Right atrium auricular region (tissue), 2 donors: ENCODE measurements at regions not wholly inside any gene's neighbourhood (a gene's known extent, or its start where the extent isn't known, plus 50 kb on each side); places are given as distances from the start of the nearest gene placed in this dataset.

ENCODE experiments used
- DNase-seq: peaks from one replicate; pipeline ENCODE4 v3.0.0-alpha.2; 2019; ENCODE audit warnings: low spot score
- H3K27ac ChIP-seq, 2 donors: fragments of 200-600 bp; sonication (generic); 1 replicate in 1 of 2; 2 replicates in 1 of 2; pipeline ENCODE4 v1.5.1; 2016 to 2019
- H3K27me3 ChIP-seq, 2 donors: fragments of 200-600 bp; sonication (generic); one replicate each; pipeline versions ENCODE4 v1.5.1 to v1.6.0; 2017 to 2019
- H3K36me3 ChIP-seq: fragments of 200-600 bp; sonication (generic); one replicate; pipeline ENCODE4 v1.5.1; 2016
- H3K4me1 ChIP-seq, 2 donors: fragments of 200-600 bp; sonication (generic); one replicate each; pipeline versions ENCODE4 v1.5.1 to v1.6.0; 2017 to 2019
- H3K4me3 ChIP-seq, 2 donors: fragments of 200-600 bp; sonication (generic); 1 replicate in 1 of 2; 2 replicates in 1 of 2; pipeline ENCODE4 v1.5.1; 2017 to 2019; ENCODE audit warnings: mild to moderate bottlenecking in 1 of 2, moderate library complexity in 1 of 2
- H3K9me3 ChIP-seq, 2 donors: fragments of 200-600 bp; sonication (generic); one replicate each; pipeline ENCODE4 v1.5.1; 2019
- CTCF ChIP-seq, 2 donors: fragments of 200-600 bp; sonication (generic); IDR thresholded peaks; one replicate each; pipeline ENCODE4 v1.5.1; 2019; ENCODE audit warnings: antibody characterized with exemption in 2 of 2

GRCh38 chr6:152909241-152909640, 73.6 kb downstream of the FBXO5 start:
- no peak for TF ChIP-seq CTCF (IDR thresholded peaks at IDR 0.05)
- no peak overlapping the region for H3K4me3 ChIP-seq
- H3K36me3 ChIP-seq: no peaks in the 10 kb centered on the region
- DNase-seq: no peak
- no peaks in the 10 kb centered on the region for H3K27me3 ChIP-seq
- no peak overlapping the region for H3K27ac ChIP-seq
- H3K9me3 ChIP-seq: no peaks in the 10 kb centered on the region
- no peaks in the 10 kb centered on the region for H3K4me1 ChIP-seq

- DNase-seq: no peak
- no peaks in the 10 kb centered on the region for H3K9me3 ChIP-seq
- no peaks in the 10 kb centered on the region for H3K36me3 ChIP-seq
- no peaks in the 10 kb centered on the region for H3K27me3 ChIP-seq
- no peak overlapping the region for H3K4me3 ChIP-seq
- no peak overlapping the region for H3K27ac ChIP-seq
- H3K4me1 ChIP-seq: no peaks in the 10 kb centered on the region
- no peak for TF ChIP-seq CTCF (IDR thresholded peaks at IDR 0.05)
Observed at GRCh38 chr6:152916035-152916434, 66.8 kb downstream of the FBXO5 start.

- Histone ChIP-seq H3K27ac (no peak overlapping the region), H3K27me3 (no peaks in the 10 kb centered on the region), H3K9me3 (no peaks in the 10 kb centered on the region), H3K4me1 (no peaks in the 10 kb centered on the region), H3K4me3 (no peak overlapping the region), H3K36me3 (no peaks in the 10 kb centered on the region)
- no peak for TF ChIP-seq CTCF (IDR thresholded peaks at IDR 0.05)
- no peak for DNase-seq
Observed at GRCh38 chr6:152918991-152919390, 63.9 kb downstream of the FBXO5 start.

GRCh38 chr6:152920016-152920415, 62.8 kb downstream of the FBXO5 start:
- no peaks in the 10 kb centered on the region for H3K4me1 ChIP-seq
- H3K9me3 ChIP-seq: no peaks in the 10 kb centered on the region
- TF ChIP-seq CTCF (IDR thresholded peaks at IDR 0.05): no peak
- H3K36me3 ChIP-seq: no peaks in the 10 kb centered on the region
- H3K27ac ChIP-seq: no peak overlapping the region
- no peaks in the 10 kb centered on the region for H3K27me3 ChIP-seq
- DNase-seq: no peak
- no peak overlapping the region for H3K4me3 ChIP-seq
